ENCODE measurements at regions not wholly inside any gene's neighbourhood (a gene's known extent, or its start where the extent isn't known, plus 50 kb on each side); places are given as distances from the start of the nearest gene placed in this dataset.

DNA sequence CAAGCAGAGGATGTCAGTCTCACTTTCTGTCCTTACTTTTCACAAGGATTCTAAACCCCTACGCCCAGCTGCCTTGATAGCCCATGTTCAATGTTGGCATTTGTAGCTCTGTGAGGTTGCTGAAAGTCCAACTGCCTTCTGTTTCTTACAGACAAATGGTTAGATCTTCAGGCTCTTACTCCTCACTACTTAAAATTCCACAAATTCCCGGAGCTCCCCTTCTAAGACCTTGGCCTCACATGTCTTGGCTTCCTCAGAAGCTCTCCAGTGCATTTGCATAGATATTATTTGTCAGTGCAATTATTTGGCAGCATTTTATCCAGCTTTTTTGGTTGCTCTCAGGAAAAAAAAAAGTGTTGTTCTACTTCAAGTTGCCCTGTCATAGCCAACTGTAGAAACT lies 453.7 kb upstream of the CELF4 start:
- TF ChIP-seq, protein P1, sequence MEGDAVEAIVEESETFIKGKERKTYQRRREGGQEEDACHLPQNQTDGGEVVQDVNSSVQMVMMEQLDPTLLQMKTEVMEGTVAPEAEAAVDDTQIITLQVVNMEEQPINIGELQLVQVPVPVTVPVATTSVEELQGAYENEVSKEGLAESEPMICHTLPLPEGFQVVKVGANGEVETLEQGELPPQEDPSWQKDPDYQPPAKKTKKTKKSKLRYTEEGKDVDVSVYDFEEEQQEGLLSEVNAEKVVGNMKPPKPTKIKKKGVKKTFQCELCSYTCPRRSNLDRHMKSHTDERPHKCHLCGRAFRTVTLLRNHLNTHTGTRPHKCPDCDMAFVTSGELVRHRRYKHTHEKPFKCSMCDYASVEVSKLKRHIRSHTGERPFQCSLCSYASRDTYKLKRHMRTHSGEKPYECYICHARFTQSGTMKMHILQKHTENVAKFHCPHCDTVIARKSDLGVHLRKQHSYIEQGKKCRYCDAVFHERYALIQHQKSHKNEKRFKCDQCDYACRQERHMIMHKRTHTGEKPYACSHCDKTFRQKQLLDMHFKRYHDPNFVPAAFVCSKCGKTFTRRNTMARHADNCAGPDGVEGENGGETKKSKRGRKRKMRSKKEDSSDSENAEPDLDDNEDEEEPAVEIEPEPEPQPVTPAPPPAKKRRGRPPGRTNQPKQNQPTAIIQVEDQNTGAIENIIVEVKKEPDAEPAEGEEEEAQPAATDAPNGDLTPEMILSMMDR (conservative IDR thresholded peaks at IDR 0.05 in 1 of 2, IDR thresholded peaks at IDR 0.05 in 1 of 2; ENCODE audit: extremely low read depth in 1 of 2, insufficient read depth in 1 of 2, low read depth in 1 of 2, low read length in 2 of 2): no peak
- no peak for TF ChIP-seq EZH2 (IDR thresholded peaks at IDR 0.05; ENCODE audit: borderline replicate concordance, low read length)
